ENCODE measurements at regions not wholly inside any gene's neighbourhood (a gene's known extent, or its start where the extent isn't known, plus 50 kb on each side); places are given as distances from the start of the nearest gene placed in this dataset.
"Not testable (repeated sequence)": the region's sequence is repeated elsewhere in the genome, so short reads cannot be mapped to it uniquely, and the experiment has no call there.

DNA sequence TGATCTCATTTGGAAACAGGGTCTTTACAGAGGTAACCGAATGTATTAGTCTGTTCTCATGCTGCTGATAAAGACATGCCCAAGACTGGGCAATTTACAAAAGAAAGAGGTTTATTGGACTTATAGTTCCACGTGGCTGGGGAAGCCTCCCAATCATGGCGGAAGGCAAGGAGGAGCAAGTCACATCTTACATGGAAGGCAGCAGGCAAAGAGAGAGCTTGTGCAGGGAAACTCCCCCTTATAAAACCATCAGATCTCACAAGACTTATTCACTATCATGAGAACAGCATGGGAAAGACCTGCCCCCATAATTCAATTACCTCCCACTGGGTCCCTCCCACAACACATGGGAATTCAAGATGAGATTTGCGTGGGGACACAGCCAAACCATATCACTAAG, 171.8 kb upstream of the ID2 start:
- not testable (repeated sequence) for DNase-seq (ENCODE audit: extremely low read depth in 1 of 11, low read depth in 9 of 11, low spot score in 4 of 11)

DNA sequence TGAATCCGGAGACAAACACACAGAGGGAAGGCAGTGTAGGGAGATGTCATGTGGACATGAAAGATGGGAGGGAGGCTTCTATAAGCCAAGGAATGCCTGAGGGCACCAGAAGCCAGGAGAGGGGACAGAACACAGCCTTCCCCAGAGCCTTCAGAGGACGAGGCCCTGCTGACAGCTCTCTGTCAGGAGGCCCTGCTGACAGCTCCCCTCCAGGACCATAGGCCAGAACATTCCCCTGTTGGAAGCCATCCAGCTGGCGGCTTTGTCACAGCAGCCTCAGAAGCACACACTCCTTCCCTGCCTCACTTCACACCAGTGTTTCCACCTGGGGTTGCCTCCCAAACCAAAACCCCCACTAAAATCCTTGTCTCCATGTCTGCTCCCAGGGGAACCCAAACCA, 171.3 kb upstream of the ID2 start:
- DNase-seq (ENCODE audit: extremely low read depth in 1 of 11, low read depth in 9 of 11, low spot score in 4 of 11), result no peak

DNA sequence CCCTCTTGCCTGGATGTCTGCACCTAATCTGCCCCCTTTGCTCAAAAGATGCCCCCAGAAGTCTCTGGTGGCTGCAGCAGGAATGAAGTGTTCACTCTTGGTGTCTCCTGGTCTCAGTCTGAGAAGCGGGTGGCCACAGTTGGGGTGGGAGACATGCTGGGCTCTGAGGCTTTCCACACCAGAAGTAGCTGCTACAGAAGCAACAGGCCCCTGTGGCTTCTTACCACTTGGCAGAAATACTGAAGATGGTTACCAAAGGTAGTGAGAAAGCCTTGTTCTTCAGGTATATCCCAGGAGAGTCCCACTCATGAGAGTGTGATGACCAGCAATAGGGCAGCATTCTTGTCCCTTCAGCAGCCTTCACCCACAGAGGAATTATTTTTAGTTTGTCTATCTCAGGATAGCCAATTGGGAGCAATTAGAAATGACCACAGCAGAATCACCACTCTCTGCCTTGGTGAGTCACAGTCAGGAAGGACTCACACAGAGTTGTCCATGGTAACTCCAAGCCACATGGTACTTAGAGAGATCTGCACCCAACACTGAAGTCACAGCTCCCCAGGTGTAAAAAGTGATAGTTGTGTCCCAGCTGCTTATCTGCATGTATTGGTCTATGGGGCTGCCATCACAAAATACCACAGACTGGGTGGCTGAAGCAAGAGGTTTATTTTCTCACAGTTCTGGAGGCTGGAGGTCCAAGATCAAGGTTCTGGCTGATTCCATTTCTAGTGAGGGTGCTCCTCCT, 169.8 kb upstream of the ID2 start:
- no peak for DNase-seq (ENCODE audit: extremely low read depth in 1 of 11, low read depth in 9 of 11, low spot score in 4 of 11)

DNA sequence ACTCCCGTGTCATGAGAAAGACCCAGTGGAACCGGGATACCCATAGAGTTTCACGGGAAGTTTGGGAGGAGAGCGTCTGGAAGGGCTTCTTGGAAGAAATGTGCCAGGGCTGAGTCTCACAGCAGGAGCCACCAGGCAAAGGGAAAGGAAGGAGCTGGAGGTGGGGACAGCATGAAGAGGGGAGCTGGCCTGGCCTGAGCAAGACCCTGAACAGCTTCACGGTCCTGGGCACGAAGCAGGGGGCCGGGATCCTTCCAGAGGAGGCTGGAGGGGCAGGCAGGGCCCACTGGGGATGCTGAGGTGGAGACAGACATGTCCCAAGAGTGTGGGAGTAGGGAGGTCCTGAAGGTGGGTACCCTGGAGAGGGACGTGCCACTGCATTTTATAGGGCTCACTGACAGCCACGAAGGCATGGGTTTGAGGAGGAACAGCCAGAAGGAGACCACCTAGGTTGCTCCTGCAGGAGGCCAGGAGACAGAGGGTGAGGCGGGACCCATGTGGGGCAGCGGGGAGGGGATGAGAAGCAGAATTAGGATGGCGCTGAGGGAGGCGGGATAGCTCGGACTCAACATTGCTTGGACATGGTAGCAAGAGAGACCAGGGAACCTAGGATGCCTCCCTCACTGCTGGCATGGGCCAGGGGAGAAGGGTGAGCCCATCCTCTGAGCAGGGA, 168.1 kb upstream of the ID2 start:
- DNase-seq (ENCODE audit: extremely low read depth in 1 of 11, low read depth in 9 of 11, low spot score in 4 of 11), result no peak

DNA sequence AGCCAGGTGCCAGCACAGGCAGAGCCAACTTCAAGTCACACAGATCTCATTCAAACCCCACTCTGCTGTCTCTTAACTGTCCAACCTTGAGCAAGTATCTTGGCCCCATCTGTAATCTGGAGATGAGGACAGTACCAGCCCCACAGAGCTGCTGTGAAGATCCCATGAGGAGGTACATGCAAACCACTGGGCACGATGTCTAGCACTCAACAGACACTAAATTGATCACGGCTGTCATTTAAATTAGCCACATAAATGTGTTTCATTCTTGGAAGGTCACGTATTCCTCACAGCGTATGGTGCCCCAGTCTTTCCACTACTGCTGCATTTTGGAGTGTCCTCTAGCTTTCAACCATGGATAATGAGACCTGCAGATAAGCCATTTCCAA, 167.6 kb upstream of the ID2 start:
- no peak for DNase-seq (ENCODE audit: extremely low read depth in 1 of 11, low read depth in 9 of 11, low spot score in 4 of 11)

DNA sequence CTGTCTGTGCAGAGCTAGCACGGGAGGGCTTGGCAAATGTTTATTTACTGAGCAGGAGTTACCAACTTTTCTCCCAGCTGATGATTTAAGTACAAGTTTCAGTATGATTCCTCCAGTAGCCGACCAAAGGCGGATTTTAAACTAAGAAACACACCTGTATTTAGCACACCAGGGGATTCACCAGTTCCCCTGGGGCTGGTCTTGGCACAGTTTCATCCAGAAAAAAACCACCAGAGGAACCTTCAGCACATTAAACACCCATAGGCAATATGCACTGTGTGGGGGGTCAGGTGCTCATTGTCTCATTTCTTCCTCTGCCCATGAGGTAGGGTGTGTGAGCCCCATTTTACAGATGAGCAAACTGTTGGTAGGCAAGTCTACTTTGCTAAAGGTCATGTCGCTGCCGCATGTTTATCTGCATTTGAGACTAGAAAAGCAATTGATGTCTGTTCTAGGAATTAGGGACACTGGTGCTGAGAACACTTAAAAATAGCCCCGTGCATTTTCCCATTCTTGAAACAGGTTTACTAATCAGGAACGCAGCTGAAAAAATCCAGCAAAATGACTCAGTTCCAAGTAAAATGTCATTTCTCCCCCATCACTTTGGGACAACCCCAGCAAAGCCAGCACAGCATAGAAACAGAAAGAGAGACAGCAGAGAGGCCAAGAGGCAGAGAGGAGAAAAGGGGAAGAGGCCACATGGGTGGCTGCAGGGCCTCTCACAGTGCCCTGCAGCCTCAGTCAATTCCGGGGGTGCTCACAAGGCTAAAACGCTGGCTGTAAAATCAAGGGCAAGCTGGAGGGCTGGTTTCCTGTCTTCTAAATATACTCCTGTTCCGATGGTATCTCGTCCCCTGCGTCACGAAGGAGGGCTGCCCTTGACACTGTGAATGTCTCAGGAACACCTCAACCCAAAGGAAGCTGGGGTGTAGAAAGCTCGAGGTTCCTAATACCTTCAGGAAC, 166.8 kb upstream of the ID2 start:
- DNase-seq (ENCODE audit: extremely low read depth in 1 of 11, low read depth in 9 of 11, low spot score in 4 of 11), result no peak

DNA sequence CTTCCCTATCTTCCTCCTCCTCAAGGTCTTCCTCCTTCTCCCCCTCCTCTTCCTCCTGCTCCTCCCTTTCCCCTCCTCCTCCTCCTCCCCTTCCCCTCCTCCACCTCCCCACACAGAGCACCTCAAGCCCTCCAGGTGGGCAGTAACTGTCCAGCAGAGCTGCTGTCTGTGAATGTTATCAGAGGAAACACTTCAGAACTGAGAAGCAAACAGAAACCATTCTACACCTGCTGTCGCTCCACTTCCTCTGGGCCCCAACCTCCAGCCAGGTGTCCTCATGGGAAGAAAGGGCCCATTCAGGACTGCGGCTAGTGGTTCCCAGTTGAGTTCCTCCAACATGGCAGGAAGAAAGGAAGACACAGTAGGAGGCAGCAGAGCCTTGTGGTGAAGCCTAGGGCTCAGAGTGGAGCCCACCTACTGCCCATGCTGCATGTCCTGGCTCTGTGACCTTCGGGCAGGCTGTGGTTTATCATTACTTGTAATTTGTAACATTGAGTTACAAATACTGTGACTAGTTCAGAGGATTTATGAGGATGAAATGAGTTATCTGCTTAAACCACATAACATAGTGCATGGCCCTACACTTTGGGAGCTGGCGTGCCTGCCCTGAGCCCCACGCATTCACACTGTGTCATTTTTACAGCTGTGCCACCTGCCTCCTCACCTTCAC, 165.9 kb upstream of the ID2 start:
- no peak for DNase-seq (ENCODE audit: extremely low read depth in 1 of 11, low read depth in 9 of 11, low spot score in 4 of 11)

DNA sequence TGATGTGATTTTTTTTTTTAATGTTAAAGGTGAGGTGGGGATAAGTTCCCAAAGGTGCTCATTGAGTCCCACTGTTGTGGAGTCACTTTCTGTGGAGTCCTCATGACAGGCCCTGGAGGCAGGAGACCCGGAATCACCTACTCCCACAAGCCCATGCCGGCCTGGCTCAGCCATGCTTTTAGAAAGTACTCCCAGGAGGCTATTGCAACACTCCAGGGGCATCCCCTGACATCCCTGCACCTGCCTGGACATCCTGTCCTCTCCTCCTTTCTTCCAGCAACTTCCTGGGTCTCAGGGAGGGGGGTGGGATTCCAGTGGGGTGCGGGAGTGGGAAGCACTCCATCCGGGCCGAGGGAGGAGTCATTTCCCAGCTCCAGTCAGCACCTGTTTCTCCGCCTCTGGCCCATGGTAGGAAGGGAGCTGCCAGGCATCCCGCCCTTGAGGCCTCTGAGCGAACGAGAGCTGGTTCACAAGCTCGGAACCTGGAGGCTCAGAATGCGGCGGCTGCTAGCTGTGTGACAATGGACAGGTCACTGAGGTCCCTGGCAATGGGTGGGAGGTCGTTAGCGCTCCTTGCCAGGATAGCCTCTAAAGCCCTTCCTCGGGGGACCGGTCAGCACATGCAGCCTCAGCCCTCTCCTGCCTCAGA, 163.9 kb upstream of the ID2 start:
- DNase-seq (ENCODE audit: extremely low read depth in 1 of 11, low read depth in 9 of 11, low spot score in 4 of 11), result no peak

DNA sequence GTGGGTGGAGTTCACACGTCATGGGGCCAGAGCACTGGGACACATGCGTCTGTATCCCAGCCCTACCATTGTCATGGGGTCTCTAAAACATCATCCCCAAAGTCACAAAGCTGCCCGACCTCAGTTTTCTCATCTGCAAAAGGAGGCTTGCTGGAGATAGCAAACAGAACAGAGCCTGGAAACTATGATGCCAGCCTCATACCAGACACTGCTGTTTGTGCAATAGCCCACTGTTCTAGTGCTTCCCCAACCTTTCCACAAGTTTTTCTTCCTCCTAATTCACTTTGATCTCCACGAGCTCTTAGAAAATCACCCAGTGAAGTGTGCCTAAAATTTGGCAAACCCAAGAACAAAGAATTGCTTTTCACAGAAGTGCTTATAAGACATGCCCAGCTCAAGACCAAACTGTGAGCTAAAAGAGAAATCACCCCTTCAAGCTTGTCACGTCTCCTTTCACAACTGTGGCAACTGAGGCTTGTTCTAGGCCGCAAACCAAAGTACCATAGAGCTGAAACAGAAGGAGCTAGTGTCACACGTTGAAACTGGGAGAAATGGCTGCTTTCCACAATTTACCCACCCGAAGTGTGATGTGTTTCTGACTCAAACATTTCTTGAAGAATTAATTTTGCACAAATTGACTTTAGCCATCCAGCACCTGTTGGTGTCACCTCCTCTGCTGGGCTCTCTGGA, 162.7 kb upstream of the ID2 start:
- DNase-seq (ENCODE audit: extremely low read depth in 1 of 11, low read depth in 9 of 11, low spot score in 4 of 11), result no peak

DNA sequence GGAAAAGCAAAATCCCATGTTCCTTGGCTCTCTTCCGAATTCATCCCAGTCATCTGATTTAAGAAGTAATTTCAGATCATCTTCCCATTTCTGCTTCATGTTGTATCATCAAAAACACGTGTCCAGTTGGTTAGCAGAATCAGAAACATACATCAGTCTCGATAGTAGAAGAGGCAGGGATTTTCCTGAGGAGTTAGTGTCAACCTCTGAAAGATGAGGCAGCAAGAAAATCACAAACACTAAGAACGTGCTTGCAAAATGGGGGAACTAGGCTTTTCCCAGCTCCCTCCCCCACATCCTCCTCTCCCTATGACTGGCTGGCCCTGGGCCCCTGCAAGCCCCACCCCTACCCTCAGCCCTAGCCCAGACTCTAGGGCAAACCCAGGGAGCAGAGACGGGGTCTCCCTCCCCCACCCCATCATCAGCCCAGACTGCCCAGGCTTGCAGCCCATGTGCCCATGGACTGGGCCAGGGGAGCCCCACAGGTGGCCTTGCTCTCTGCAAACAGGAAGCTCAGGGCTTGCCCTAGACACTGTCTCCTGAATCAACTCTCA, 161.0 kb upstream of the ID2 start:
- DNase-seq (ENCODE audit: extremely low read depth in 1 of 11, low read depth in 9 of 11, low spot score in 4 of 11), result no peak

DNA sequence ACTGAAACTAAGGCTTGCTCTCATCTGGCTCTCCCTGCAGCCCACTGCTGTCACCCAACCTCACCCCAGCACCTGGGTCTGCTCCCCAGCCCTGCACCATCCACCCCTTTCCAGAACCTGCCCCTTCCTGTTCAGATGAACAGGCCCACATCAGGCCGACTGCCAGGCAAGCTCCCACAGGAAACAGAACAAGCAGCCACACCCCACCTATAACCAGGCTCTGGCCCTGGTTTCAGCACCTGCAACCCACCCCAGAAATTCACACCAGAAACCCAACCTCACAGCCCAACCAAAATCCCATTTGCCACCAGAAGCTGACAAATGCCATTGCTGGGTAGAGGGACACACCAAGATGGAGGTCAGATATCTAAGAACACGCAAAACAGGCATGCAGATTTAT, 159.2 kb upstream of the ID2 start:
- no peak for DNase-seq (ENCODE audit: extremely low read depth in 1 of 11, low read depth in 9 of 11, low spot score in 4 of 11)

DNA sequence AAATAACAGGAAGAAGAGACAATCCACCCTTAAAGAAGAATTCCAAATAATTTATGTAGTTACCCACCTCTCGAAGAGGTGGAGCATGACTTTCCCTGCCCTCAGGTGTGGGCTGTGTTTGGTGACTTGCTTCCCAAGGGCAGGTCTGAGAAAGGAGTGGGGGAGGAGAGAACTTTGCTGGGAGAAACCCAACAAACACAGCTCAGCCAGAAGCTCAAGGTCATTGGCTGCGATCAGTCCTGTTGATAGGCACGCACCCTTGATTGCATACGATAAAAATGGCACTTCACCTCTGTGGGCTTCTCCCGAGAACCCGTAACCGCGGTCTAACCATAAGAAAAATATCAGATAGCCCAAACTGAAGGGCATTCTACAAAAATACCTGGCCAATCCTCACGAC, 157.5 kb upstream of the ID2 start:
- DNase-seq (ENCODE audit: extremely low read depth in 1 of 11, low read depth in 9 of 11, low spot score in 4 of 11), result no peak

DNA sequence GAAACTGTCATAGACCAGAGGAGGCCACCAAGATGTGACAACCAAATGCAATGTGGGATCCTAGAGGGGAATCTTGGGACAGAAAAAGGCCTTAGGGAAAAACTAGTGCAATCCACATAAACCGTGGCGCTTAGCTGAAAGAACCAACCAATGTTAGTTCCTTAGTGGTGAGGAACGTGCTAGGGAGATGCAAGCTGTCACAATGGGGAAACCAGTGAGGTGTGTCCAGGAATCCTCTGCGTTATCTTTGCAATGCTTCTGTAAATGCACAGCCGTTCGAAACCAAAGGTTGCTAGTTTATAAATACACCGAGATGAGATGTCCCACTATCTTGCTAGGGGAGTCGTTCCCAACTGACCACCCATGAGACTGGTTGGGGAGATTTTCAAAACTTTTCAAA, 157.0 kb upstream of the ID2 start:
- no peak for DNase-seq (ENCODE audit: extremely low read depth in 1 of 11, low read depth in 9 of 11, low spot score in 4 of 11)

DNA sequence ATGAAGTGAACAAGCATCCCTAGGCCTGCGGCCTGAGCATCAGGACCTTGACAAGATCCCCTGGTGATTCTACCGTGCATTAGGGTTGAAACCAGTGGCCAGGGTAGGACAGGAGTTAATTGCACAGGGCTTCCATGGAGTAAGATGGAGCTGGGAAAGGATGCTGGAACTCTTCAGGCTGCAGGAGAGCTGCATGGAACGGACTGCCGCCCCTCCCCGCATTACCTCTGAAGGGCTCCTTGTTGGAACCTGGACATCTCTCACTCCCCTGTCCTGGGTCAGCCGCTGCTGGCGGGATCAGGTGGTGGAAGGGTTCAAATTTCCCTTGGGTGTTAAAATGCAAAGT, 156.6 kb upstream of the ID2 start:
- no peak for DNase-seq (ENCODE audit: extremely low read depth in 1 of 11, low read depth in 9 of 11, low spot score in 4 of 11)

DNA sequence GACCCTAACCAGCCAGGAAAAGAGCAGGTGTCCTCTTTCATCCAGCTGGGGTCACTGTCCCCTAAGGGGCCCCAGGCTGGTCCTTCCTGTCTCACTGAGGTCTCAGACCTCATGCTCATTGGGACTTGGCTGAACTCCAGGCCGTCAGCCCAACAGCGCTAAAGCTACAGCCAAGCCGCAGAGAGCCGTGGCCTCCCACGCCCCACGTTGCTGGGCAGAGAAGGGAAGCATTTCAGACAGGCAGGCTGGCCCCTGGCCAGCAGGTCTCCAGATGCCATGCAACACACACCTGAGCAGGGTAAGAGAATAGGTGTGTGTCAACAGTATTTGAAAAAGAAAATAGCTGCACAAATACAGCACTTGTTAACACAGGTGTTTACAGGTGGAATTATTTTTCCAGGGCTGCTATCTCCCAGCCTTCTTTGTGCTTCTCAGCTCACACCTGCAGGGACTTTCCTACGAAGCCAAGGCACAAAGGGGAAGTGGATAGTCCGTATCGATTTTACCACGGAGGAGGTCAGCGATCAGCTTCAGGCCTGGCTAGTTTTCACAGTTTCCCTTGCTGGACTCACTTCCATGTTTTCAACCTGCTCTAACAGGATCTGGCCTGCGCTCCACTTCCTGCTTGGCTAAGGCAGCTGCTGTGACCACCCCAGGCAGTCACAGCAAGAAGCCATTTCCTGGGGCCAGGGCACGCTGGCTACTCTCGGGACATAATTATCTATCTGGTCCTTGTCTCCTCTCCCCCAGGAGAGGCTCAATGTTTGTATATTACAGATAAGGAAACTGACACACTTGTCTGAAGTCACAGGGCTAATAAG, 156.1 kb upstream of the ID2 start:
- DNase-seq (ENCODE audit: extremely low read depth in 1 of 11, low read depth in 9 of 11, low spot score in 4 of 11), result peak; percentile 58 to 82 (median 75)

DNA sequence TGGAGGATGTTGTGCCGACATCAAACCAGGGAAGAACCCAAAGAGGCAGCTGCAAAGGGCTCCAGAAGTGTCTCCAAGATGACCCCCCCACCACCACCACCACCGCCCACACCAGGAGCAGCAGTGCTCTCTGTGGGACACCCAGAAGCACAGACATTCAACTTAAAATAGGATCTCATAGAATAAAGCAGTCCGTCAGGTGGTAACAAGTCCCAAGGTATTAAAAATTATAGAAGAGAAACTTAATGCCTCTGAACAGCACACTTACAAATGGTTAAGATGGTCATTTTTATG, 155.5 kb upstream of the ID2 start:
- DNase-seq (ENCODE audit: extremely low read depth in 1 of 11, low read depth in 9 of 11, low spot score in 4 of 11), result no peak

DNA sequence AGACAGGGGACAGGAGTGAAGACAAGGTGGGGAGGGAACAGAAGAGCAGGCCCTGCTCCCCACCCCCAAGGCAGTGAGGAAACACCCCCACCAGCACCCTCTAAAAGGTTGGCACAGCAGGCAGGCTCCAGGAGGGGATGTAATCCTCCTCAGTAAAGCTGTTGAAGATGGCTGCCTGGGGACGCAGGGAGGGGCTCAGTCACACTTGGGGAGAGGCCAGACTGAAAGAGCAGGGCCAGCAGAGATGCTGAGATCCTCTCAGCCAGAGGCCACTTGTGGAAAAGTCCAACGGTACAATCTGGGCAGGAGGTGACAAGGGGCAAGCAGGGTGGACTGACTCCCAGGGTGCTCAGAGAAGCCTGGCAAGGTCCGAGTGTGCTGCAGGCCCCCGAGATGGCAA, 154.8 kb upstream of the ID2 start:
- no peak for DNase-seq (ENCODE audit: extremely low read depth in 1 of 11, low read depth in 9 of 11, low spot score in 4 of 11)

DNA sequence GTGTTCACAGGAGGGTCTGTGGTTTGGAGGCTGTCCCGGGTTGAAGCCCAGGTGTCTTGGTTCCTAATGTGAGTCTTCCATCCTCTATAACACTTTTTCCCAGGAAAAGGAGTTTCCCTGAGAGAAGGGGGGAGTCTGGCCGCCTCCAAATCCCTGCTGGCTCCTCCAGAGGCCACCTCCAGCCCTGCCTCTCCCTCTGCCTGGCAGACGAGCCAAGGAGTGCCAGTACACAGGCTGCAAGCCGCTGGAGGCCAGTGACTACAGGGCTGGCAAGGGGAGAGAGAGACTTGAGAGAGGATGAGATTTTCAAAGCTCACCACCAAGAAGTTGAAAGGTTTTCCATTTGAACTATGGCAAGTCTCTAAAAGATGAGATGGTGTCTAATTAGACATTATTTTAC, 154.2 kb upstream of the ID2 start:
- DNase-seq (ENCODE audit: extremely low read depth in 1 of 11, low read depth in 9 of 11, low spot score in 4 of 11), result no peak

All from renal cortex interstitium (tissue), 11 donors.